HFFc6 (cell line): ENCODE measurements at regions not wholly inside any gene's neighbourhood (a gene's known extent, or its start where the extent isn't known, plus 50 kb on each side); places are given as distances from the start of the nearest gene placed in this dataset.

ENCODE experiments used
- DNase-seq: peaks from one replicate; pipeline ENCODE4 v3.0.0-alpha.2; 2018
- H3K27ac Mint-ChIP-seq: 2 replicates; pipeline ENCODE4 v1.8.0; 2020; ENCODE audit warnings: mild to moderate bottlenecking, mixed read lengths
- H3K27me3 Mint-ChIP-seq: 2 replicates; pipeline ENCODE4 v1.8.0; 2021; ENCODE audit warnings: mild to moderate bottlenecking, moderate library complexity, mixed read lengths; ENCODE audit not compliant: insufficient read depth
- H3K36me3 Mint-ChIP-seq: 2 replicates; pipeline ENCODE4 v1.8.0; 2021; ENCODE audit warnings: low read depth, mixed read lengths
- H3K4me1 Mint-ChIP-seq: 2 replicates; pipeline ENCODE4 v1.8.0; 2020; ENCODE audit warnings: low read depth, mixed read lengths
- H3K4me3 Mint-ChIP-seq: 2 replicates; pipeline ENCODE4 v1.8.0; 2020; ENCODE audit warnings: mild to moderate bottlenecking, moderate library complexity, mixed read lengths
- H3K9me3 Mint-ChIP-seq: 2 replicates; pipeline ENCODE4 v1.8.0; 2020; ENCODE audit warnings: mild to moderate bottlenecking, mixed read lengths
- CTCF ChIP-seq: fragments of 200-600 bp; sonication (generic); IDR thresholded peaks from 2 replicates; pipeline ENCODE4 v1.5.0; 2021; ENCODE audit warnings: antibody characterized with exemption, mild to moderate bottlenecking

GRCh38 chrX:125954236-125954635 is 211.9 kb downstream of the DCAF12L2 start:
- no peaks in the 10 kb centered on the region for H3K4me1 Mint-ChIP-seq
- no peak for DNase-seq
- no peaks in the 10 kb centered on the region for H3K36me3 Mint-ChIP-seq
- H3K9me3 Mint-ChIP-seq = peaks cover 4% of the 10 kb centered on the region; the same call in 1 of the 2 replicates
- TF ChIP-seq CTCF = no peak
- no peaks in the 10 kb centered on the region for H3K27me3 Mint-ChIP-seq
- H3K27ac Mint-ChIP-seq = no peak overlapping the region
- no peak overlapping the region for H3K4me3 Mint-ChIP-seq

GRCh38 chrX:125977851-125978250 is 188.2 kb downstream of the DCAF12L2 start:
- peaks cover 26% of the 10 kb centered on the region for H3K9me3 Mint-ChIP-seq
- no peak for DNase-seq
- H3K36me3 Mint-ChIP-seq = no peaks in the 10 kb centered on the region
- TF ChIP-seq CTCF = no peak
- H3K27ac Mint-ChIP-seq = no peak overlapping the region
- H3K4me3 Mint-ChIP-seq = no peak overlapping the region
- peaks cover 1% of the 10 kb centered on the region; the same call in 1 of the 2 replicates for H3K27me3 Mint-ChIP-seq
- no peaks in the 10 kb centered on the region for H3K4me1 Mint-ChIP-seq

DNA sequence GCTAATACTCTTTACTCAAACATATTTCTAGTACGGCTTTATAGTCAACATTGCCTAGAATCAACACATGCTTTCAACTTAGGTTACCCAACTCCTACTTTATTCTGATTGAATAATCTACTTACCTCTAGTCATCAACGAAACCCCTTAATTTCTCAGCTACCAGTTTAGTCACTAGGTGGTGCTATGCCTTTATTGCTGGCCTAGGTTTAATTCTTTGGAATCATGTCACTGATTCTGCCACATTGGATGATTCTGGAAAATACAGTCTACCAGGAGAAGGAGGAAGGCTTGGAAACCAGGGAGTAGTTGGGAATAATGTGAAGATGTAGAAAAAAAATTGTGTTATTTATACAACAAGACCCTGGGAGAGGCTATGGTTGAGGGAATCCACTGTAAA is 167.7 kb downstream of the DCAF12L2 start:
- no peaks in the 10 kb centered on the region for H3K9me3 Mint-ChIP-seq
- peak; percentile 38; the same call in 1 of the 2 replicates for TF ChIP-seq CTCF
- H3K4me1 Mint-ChIP-seq = no peaks in the 10 kb centered on the region
- no peak for DNase-seq
- no peak overlapping the region for H3K27ac Mint-ChIP-seq
- H3K36me3 Mint-ChIP-seq = no peaks in the 10 kb centered on the region
- no peak overlapping the region for H3K4me3 Mint-ChIP-seq
- no peaks in the 10 kb centered on the region for H3K27me3 Mint-ChIP-seq

- no peaks in the 10 kb centered on the region for H3K36me3 Mint-ChIP-seq
- DNase-seq = no peak
- H3K9me3 Mint-ChIP-seq = peaks cover 13% of the 10 kb centered on the region; the same call in 1 of the 2 replicates
- no peak overlapping the region for H3K4me3 Mint-ChIP-seq
- no peak for TF ChIP-seq CTCF
- no peak overlapping the region for H3K27ac Mint-ChIP-seq
- H3K4me1 Mint-ChIP-seq = no peaks in the 10 kb centered on the region
- no peaks in the 10 kb centered on the region for H3K27me3 Mint-ChIP-seq
Measured at GRCh38 chrX:126027229-126027628, 138.9 kb downstream of the DCAF12L2 start.

DNA sequence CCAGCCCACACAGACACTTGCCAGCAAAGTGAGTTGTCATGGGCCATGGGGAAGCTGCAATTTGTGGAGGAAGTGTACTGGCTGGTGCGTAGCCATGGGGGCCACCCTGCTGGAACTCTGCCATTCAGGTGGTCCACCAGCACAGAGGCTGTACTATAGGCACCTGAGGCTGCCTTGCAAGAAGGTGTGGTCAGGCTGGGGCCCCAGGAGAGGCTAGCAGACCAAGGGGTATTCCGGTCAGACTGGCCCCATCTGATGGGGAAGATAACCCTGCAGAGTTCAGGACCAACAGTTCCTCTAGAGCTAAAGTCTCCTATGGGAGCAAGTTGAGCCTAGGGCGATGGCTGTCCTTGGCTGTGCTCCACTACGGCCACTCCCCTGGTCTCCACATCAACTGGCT is 136.1 kb downstream of the DCAF12L2 start:
- Mint-ChIP-seq H3K4me3 (no peak overlapping the region), H3K4me1 (no peaks in the 10 kb centered on the region), H3K9me3 (peaks cover 13% of the 10 kb centered on the region; the same call in 1 of the 2 replicates), H3K36me3 (no peaks in the 10 kb centered on the region), H3K27ac (no peak overlapping the region), H3K27me3 (no peaks in the 10 kb centered on the region)
- DNase-seq = no peak
- no peak for TF ChIP-seq CTCF

- DNase-seq = no peak
- Mint-ChIP-seq H3K27me3 (no peaks in the 10 kb centered on the region; the same call in 1 of the 2 replicates), H3K27ac (no peak overlapping the region), H3K36me3 (no peaks in the 10 kb centered on the region), H3K4me3 (no peak overlapping the region), H3K4me1 (no peaks in the 10 kb centered on the region), H3K9me3 (peaks cover 5% of the 10 kb centered on the region; the same call in 1 of the 2 replicates)
- no peak for TF ChIP-seq CTCF
Measured at GRCh38 chrX:126063984-126064383, 102.1 kb downstream of the DCAF12L2 start.
